ENCODE measurements at regions not wholly inside any gene's neighbourhood (a gene's known extent, or its start where the extent isn't known, plus 50 kb on each side); places are given as distances from the start of the nearest gene placed in this dataset.
"Not testable (repeated sequence)": the region's sequence is repeated elsewhere in the genome, so short reads cannot be mapped to it uniquely, and the experiment has no call there.

GRCh38 chr6:126204598-126204997 lies 135.3 kb upstream of the CENPW start:
- DNase-seq (ENCODE audit: low read depth): no peak

DNA sequence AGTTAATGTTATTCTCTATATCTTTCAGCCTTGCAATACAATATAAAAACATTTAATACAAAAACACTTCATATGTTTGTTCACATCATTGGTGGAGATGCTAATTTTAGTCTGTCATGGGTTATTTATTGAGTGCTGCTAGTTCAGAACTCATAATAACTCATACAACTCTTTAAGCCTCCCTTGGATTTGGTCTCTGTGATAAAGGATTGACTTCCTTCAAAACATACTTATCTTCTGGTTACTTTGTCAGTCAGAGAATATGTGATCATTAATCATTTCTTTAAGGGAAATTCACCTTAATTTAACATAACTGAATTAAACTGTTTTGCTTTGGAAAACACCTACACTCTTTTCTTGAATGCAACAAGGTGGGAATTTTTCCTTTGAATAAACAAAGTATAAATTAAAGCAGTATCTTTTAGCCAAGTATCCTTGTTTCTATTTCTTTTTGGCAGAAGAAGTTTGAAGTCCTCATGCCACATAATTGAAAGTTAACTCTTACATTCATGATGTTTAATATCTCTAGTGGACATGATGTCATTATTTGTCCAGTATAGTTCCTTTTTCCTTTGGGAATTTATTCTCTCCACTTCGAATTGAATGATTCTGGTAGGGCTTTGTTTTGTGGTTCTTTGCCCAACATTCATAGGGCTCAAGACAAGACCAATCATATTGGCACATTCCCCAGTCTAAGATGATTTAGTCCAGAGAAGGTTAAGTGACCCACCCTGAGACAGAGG lies 133.2 kb upstream of the CENPW start:
- DNase-seq (ENCODE audit: low read depth): no peak

DNA sequence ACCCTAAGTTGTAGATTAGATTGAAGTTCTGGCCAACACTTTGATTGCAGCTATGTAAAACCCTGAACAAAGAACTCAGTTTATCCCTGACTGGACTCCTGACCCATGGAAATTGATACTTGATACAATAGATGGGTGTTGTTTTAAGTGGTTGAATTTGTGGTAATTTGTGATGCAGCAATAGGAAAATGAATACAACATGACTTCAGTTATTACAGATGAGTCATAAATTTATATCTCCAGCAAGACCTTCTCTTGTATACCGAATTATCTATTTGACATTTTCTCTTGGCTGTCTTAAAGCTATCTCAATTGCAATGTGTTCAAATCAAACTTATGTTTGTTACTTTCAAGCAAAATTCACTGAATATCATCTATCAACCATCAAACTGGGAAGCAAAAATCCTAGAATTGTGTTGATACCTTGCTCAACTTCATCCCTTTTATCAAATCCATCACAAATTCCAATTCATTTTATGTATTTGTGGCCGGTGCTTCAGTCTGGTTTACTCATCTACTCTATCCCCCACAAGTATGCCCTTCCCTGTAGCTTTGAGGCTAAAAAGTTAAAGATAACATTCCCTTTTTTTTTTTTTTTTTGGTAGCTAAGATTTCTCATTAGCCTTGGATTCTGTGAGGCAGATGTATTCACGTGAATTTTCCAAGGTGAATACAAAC lies 129.4 kb upstream of the CENPW start:
- no peak for DNase-seq (ENCODE audit: low read depth)

DNA sequence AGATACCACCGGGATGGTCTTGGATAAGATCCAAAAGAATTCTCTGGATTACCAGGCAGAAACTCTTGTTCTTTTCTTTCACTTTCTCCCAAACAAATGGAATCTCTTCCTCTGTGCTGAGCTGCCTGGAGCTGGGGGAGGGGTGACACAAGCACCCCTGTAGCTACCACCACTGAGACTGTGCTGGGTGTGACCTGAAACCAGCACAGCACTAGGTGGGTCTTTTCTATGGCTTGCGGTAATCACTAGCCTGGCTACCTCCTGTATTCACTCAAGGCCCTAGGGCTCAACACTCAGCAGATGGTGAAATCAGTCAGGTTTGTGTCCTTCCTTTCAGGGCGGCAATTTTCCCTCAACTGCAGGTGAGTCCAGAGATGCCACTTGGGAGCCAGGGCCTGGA lies 122.4 kb upstream of the CENPW start:
- DNase-seq (ENCODE audit: low read depth): no peak

- not testable (repeated sequence) for DNase-seq (ENCODE audit: low read depth)
Measured at GRCh38 chr6:126220901-126221300, 119.0 kb upstream of the CENPW start.

DNA sequence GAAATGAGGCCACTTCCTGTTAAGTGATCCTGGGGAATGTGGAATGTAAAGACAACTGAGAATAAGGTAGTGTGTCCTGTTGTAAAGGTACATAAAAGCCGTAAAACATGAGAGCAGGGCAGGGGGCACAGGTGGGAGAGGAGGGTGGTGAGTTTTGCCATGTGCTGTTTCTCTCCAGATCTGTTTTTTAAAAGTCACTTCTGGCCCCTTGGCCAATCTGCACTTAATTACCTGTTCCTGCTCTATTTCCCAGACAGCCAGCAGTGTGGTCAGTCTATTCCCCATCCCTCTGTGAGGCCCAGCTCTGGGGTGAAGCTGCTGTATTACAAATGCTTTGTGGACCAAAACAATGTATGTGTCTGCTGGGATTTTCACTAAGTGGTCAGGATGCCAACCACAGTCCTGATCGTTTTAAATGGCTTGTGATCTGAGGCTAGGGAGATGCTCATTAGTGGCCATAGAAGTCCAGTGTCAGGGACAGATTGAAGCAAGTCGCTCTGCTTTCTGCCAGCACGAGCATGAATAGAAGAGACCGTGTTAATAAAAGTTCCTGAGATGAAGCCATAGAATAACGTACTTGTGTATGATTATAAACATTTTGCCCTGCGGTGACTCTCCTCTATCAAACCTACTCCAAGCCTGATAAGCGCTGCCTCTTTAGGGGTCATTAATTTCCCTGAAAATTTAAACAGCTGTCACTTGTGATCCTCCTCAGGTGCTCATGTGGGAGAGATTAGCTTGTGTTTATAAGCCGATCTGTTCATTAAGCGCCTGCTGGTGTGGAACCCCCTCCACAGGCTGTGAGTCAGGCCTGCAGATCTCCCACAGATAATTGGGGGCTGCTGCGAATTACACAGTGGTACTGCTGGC lies 111.8 kb upstream of the CENPW start:
- peak; percentile 49 for DNase-seq (ENCODE audit: low read depth)

GRCh38 chr6:126232671-126233070 lies 107.2 kb upstream of the CENPW start:
- DNase-seq (ENCODE audit: low read depth): no peak

DNA sequence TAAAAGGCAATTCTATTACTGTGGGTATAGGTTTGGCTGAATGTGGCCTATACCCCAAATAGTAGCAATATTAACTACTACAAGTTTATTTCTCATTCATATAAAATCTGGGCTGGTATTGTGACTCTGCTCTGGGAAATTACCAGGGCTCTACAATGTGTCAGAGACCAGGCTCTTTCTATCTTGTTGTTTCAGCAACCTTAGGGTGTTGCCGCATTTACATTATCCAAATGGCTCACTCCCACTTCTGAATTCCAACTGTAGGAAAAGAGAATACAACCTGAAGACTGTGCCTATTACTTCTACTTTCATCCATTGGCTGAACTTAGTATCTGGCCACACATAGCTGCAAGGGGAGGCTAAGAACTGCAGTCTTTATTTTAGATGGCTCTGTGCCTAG lies 106.7 kb upstream of the CENPW start:
- no peak for DNase-seq (ENCODE audit: low read depth)

DNA sequence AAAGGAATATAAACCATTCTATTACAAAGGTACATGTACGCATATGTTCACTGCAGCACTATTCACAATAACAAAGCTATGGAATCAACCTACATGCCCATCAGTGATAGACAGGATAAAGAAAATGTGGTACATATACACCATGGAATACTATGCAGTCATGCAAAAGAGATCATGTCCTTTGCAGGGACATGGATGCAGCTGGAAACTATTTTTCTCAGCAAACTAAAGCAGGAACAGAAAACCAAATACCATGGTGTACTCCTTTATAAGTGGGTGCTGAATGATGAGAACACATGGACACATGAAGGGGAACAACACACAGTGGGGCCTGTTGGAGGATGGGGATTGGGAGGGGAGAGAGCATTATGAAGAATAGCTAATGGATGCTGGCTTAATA lies 104.6 kb upstream of the CENPW start:
- DNase-seq (ENCODE audit: low read depth): no peak

DNA sequence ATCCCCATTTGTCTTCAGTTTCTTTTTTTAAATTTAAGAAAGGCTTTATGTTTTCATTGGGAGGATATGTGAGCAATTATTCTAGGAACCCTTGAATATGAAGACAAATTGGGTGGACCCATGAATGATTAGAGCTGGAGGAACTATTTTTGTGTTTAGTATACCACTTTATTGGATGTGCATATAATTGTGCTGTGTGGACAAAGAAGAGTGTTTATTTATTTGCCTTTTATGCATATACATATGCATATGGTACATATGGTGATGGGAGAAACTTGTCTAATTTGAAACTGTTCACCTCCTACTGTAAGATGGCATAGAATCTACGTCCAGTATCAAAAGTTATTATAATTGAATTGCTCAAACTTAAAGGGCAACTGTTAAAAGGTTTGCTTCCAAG lies 94.8 kb upstream of the CENPW start:
- no peak for DNase-seq (ENCODE audit: low read depth)

- DNase-seq (ENCODE audit: low read depth): no peak
Measured at GRCh38 chr6:126252154-126252553, 87.8 kb upstream of the CENPW start.

DNA sequence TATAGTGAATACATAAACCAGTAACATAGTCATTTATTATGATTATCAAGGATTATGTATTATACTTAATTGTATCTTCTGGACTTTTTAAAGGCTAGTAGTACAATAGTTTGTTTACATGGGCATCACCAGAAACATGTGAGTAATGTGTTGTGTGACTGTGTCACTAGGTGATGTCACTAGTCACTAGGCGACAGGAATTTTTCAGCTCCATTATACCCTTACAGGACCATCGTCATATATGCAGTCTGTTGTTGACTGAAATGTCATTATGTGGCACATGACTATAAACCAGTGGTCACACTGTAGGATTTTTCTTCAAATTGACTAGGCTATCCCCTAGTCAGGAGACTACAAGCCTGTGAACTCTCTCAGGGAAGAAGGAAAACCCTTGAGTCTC lies 86.5 kb upstream of the CENPW start:
- no peak for DNase-seq (ENCODE audit: low read depth)

DNA sequence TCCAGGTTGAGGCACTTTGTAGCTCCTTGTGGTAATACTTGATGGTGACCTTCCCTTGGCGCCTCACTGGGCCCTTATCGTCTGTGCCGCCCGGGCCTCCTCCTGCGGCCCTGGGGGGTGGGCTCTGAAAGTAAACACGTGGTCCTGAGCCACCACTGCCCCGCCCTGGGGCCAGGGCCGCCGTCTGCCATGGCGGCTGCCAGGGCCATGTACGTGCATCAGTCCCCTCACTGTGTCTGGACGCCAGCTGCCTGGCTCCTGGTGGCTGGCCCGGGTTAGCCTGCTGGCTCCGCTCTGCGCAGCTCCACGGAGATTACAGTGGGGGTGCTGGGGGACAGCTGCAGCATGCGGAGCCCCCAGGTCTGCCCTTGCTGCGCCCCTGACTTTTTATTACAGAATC lies 81.8 kb upstream of the CENPW start:
- DNase-seq (ENCODE audit: low read depth): no peak

DNA sequence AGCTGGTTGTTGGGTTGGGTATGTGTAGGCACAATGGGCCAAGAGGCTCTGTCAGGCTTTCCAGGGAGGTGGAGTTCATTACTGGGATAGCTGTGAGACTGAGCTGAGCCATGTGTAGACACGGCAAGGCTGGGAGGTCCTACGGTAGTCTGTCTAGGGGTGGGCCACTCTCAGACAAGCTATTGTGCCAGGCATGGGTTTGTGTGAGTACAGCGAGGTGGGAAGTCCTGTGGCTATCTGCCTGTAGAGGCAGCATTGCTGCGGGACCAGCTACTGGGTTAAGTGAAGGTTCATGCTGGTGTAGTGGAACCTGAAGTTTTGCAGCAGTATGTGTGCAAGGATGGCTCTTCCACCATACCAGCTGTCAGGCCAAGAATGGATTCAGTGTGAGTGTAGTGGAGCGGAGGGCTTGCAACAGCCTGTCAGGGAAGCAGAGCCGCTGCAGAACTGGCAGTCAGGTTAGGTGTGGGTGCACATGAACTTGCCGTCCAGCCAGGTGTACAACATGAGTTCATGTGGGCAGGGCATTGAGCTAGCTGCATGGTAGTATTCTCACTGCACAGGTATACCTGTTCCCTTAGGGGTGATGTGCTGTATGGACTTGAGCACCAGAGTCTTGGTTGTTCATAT lies 78.0 kb upstream of the CENPW start:
- DNase-seq (ENCODE audit: low read depth): no peak

DNA sequence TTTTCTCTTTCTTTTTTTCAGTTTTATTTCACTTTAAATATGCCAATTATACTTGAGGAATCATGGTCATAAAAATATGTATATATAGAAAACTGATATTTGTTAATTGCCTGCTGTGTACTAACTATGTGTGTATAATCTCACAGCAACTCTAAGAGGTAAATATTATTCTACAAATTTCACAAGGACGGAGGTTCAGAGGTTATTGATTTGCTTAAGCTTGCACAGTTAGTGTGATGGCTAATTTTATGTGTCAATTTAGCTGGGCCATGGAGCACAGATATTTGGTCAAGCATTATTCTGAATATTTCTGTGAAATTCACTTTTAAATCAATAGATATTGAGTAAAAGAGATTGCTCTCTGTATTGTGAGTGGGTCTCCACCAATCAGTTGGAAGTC lies 75.7 kb upstream of the CENPW start:
- DNase-seq (ENCODE audit: low read depth): no peak

DNA sequence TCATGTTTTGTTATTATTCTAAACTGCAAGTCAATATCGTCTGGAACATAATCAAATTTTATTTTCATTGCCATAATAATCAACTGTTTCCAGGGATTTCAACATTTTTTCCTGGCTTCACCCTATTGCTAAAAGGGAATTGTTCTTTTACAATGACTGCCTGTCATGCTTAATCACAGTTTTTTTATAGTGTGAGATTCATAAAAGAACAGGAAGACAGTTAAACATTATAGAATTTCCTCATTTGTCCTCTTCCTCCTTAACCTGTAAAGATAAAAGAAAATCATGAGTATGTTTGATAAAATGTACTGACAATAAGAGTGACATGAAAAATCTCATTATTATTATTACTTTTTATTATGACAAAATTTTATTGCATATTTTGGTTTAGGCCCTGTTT lies 73.3 kb upstream of the CENPW start:
- no peak for DNase-seq (ENCODE audit: low read depth)

- no peak for DNase-seq (ENCODE audit: low read depth)
Measured at GRCh38 chr6:126267626-126268025, 72.3 kb upstream of the CENPW start.

GRCh38 chr6:126268092-126268491 lies 71.8 kb upstream of the CENPW start:
- no peak for DNase-seq (ENCODE audit: low read depth)

DNA sequence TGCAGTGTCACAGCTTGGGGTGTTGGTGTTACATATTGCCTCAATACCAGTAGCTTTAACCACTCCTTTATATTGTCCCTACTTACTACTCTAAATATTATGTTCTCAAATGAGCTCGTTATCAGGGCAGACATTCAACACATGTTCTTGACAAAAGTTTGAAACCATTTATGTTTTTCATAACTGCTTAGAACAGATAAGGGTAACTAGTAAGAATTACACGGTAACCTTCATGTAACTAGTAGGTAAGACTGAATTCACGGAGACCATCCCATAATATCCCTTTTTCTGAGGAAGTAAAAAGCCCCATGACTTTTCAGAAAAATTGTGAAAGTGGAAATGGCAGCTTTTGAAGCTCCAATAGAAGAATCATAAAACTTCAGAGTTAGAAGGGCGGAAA lies 59.6 kb upstream of the CENPW start:
- DNase-seq (ENCODE audit: low read depth): no peak

GRCh38 chr6:126285871-126286365 lies 54.0 kb upstream of the CENPW start:
- no peak for DNase-seq (ENCODE audit: low read depth)
